Adrenal gland (tissue), 9 donors: ENCODE measurements at regions not wholly inside any gene's neighbourhood (a gene's known extent, or its start where the extent isn't known, plus 50 kb on each side); places are given as distances from the start of the nearest gene placed in this dataset.

Experiments
- DNase-seq, 7 donors: peaks; one replicate each; pipeline ENCODE4 v3.0.0-alpha.2; 2019 to 2020
- H3K27ac ChIP-seq, 5 donors: fragments of 200-600 bp; sonication (generic) in 4 of 5; 1 replicate in 3 of 5; 2 replicates in 2 of 5; pipeline versions ENCODE4 v1.5.1 to v1.8.0; 2016 to 2020; ENCODE audit warnings: mild to moderate bottlenecking in 1 of 5
- H3K27me3 ChIP-seq: fragments of 200-600 bp; 2 replicates; pipeline ENCODE4 v1.8.0; 2021
- H3K36me3 ChIP-seq, 2 donors: fragments of 200-600 bp; replicated peaks in 1 of 2; 1 replicate in 1 of 2; 2 replicates in 1 of 2; pipeline versions ENCODE4 v1.5.1 to v1.8.0; 2018 to 2022
- H3K4me1 ChIP-seq, 2 donors: fragments of 200-600 bp; replicated peaks in 1 of 2; 1 replicate in 1 of 2; 2 replicates in 1 of 2; pipeline versions ENCODE4 v1.5.1 to v1.8.0; 2018 to 2021
- H3K4me3 ChIP-seq, 4 donors: fragments of 200-600 bp; sonication (generic) in 3 of 4; one replicate each; pipeline ENCODE4 v1.5.1; 2016 to 2018
- H3K9me3 ChIP-seq, 3 donors: fragments of 200-600 bp; sonication (generic) in 1 of 3; replicated peaks in 1 of 3; 1 replicate in 2 of 3; 2 replicates in 1 of 3; pipeline versions ENCODE4 v1.5.1 to v1.8.0; 2016 to 2021
- CTCF ChIP-seq, 6 experiments: fragments of 450-650 bp in 4 of 6; fragments of 200-600 bp in 2 of 6; sonication (generic) in 1 of 6; IDR thresholded peaks; 1 replicate in 5 of 6; 2 replicates in 1 of 6; pipeline versions ENCODE4 v1.5.1 to v1.8.0; 2016 to 2021; ENCODE audit warnings: antibody characterized with exemption in 6 of 6, mild to moderate bottlenecking in 2 of 6, moderate library complexity in 1 of 6
- POLR2A ChIP-seq, 2 donors: fragments of 450-650 bp; IDR thresholded peaks; one replicate each; pipeline ENCODE4 v1.6.1; 2017; ENCODE audit warnings: antibody characterized with exemption in 2 of 2, mild to moderate bottlenecking in 2 of 2, moderate library complexity in 1 of 2
- whole genome bisulfite sequencing, 4 donors: extraction: QIAGEN DNeasy Blood & Tissue Kit in 2 of 4; methylation state at CpG; one replicate each; pipeline versions ENCODE4 v1.1.5 to v1.1.7; 2013 to 2017; 5-methylcytosine and 5-hydroxymethylcytosine counted together
- intact Hi-C, 2 donors: fragments of 100-400 bp; cut with DNase I; formaldehyde crosslinking; loops; one replicate each; pipeline versions ENCODE4 v1.14.1 to v1.15.0; 2022 to 2023
- donor health status: healthy with polysubstance abuse.
- donor health status: Bipolar disorder and iron deficiency.
- donor health status: DM: yes; HTN: yes; CAD: no.
- donor health status: DM: no; HTN: no; CAD: no.
- donor health status: DM: no; HTN: no; CAD: no.

GRCh38 chr3:102156426-102156825, 278.4 kb upstream of the ZPLD1 start:
- no peak for TF ChIP-seq CTCF (IDR thresholded peaks at IDR 0.05)
- TF ChIP-seq POLR2A (IDR thresholded peaks at IDR 0.05), result no peak
- intact Hi-C loops, result no loop called here
- H3K27ac ChIP-seq, result no peak overlapping the region

GRCh38 chr3:102158080-102158740, 276.6 kb upstream of the ZPLD1 start:
- TF ChIP-seq CTCF (IDR thresholded peaks at IDR 0.05), result no peak
- TF ChIP-seq POLR2A (IDR thresholded peaks at IDR 0.05), result no peak
- no peaks in the 10 kb centered on the region for H3K36me3 ChIP-seq
- H3K27ac ChIP-seq, result no peak overlapping the region
- intact Hi-C loops, result no loop called here
- H3K4me3 ChIP-seq, result no peak overlapping the region
- no peaks in the 10 kb centered on the region for H3K9me3 ChIP-seq
- no peak for DNase-seq
- WGBS, 4 donors, result 85 to 89% (median 87%) methylated on average over 3 of the region's 3 CpGs
- no peaks in the 10 kb centered on the region for H3K27me3 ChIP-seq
- H3K4me1 ChIP-seq, result peaks cover 0 to 14% of the 10 kb centered on the region in 2 donors

More at GRCh38 chr3:102156426-102156825, 278.4 kb upstream of the ZPLD1 start:
- Histone ChIP-seq H3K4me3 (no peak overlapping the region), H3K36me3 (no peaks in the 10 kb centered on the region), H3K4me1 (no peaks in the 10 kb centered on the region), H3K27me3 (no peaks in the 10 kb centered on the region), H3K9me3 (no peaks in the 10 kb centered on the region)
- peak in 1 of 7 donors; percentile 7 for DNase-seq
- WGBS, 4 donors, result 72 to 77% (median 75%) methylated on average over 2 of the region's 2 CpGs

GRCh38 chr3:102159810-102160451, 274.9 kb upstream of the ZPLD1 start:
- peaks cover 0 to 20% of the 10 kb centered on the region in 2 donors for H3K4me1 ChIP-seq
- H3K27me3 ChIP-seq, result no peaks in the 10 kb centered on the region
- no peak overlapping the region for H3K27ac ChIP-seq
- no peaks in the 10 kb centered on the region for H3K9me3 ChIP-seq
- no peak overlapping the region for H3K4me3 ChIP-seq
- DNase-seq, result no peak
- 85 to 94% (median 90%) methylated on average over 1 of the region's 1 CpG; no CpG with 5 or more reads in 1 of the 4 donors for WGBS, 4 donors
- intact Hi-C loops, result no loop called here
- TF ChIP-seq POLR2A (IDR thresholded peaks at IDR 0.05) (no peak), CTCF (IDR thresholded peaks at IDR 0.05) (no peak)
- H3K36me3 ChIP-seq, result no peaks in the 10 kb centered on the region

GRCh38 chr3:102161384-102162006, 273.3 kb upstream of the ZPLD1 start:
- no peak overlapping the region for H3K4me3 ChIP-seq
- H3K27ac ChIP-seq, result no peak overlapping the region
- no peaks in the 10 kb centered on the region for H3K9me3 ChIP-seq
- H3K36me3 ChIP-seq, result no peaks in the 10 kb centered on the region
- intact Hi-C loops, result no loop called here
- TF ChIP-seq POLR2A (IDR thresholded peaks at IDR 0.05), result no peak
- no peak for TF ChIP-seq CTCF (IDR thresholded peaks at IDR 0.05)
- WGBS, 4 donors, result 57 to 66% (median 63%) methylated on average over 5 of the region's 5 CpGs
- no peak for DNase-seq
- no peaks in the 10 kb centered on the region for H3K27me3 ChIP-seq
- peaks cover 0 to 20% of the 10 kb centered on the region in 2 donors for H3K4me1 ChIP-seq
